ENCODE measurements at regions not wholly inside any gene's neighbourhood (a gene's known extent, or its start where the extent isn't known, plus 50 kb on each side); places are given as distances from the start of the nearest gene placed in this dataset.

- TF ChIP-seq CTCF (IDR thresholded peaks at IDR 0.05; ENCODE audit: low read length) (no peak), EZH2 (IDR thresholded peaks at IDR 0.05; ENCODE audit: borderline replicate concordance, low read length) (no peak)
Measured at GRCh38 chr6:37551002-37551401, 51.3 kb upstream of the CCDC167 start.
